Smooth muscle cell (in vitro differentiated cells): ENCODE measurements at regions not wholly inside any gene's neighbourhood (a gene's known extent, or its start where the extent isn't known, plus 50 kb on each side); places are given as distances from the start of the nearest gene placed in this dataset.
"Not testable (repeated sequence)": the region's sequence is repeated elsewhere in the genome, so short reads cannot be mapped to it uniquely, and the experiment has no call there.

Experiments used
- DNase-seq: peaks from one replicate; lab custom pipeline; 2025; ENCODE audit not compliant: unreplicated experiment; lab: John Stamatoyannopoulos, UW
- H2AFZ ChIP-seq: fragments of 200-600 bp; sonication (generic); 2 replicates; pipeline ENCODE4 v1.6.0; 2016; ENCODE audit warnings: antibody characterized with exemption, low read depth, mild to moderate bottlenecking
- H3F3A ChIP-seq: fragments of 200-600 bp; sonication (generic); 2 replicates; pipeline ENCODE4 v1.6.0; 2017; ENCODE audit warnings: antibody characterized with exemption, low read depth
- H3K27ac ChIP-seq: fragments of 200-600 bp; sonication (generic); 2 replicates; pipeline ENCODE4 v1.5.1; 2016; ENCODE audit warnings: low read depth, mild to moderate bottlenecking
- H3K27me3 ChIP-seq: fragments of 200-600 bp; sonication (generic); 2 replicates; pipeline ENCODE4 v1.6.1; 2016; ENCODE audit warnings: low read depth, mild to moderate bottlenecking
- H3K36me3 ChIP-seq: fragments of 200-600 bp; sonication (generic); 2 replicates; pipeline ENCODE4 v1.5.1; 2016; ENCODE audit warnings: low read depth
- H3K4me1 ChIP-seq: fragments of 200-600 bp; sonication (generic); 2 replicates; pipeline ENCODE4 v1.5.1; 2016; ENCODE audit warnings: low read depth
- H3K4me2 ChIP-seq: fragments of 200-600 bp; sonication (generic); 2 replicates; pipeline ENCODE4 v1.6.0; 2016; ENCODE audit warnings: mild to moderate bottlenecking
- H3K4me3 ChIP-seq: fragments of 200-600 bp; sonication (generic); 2 replicates; pipeline ENCODE4 v1.5.1; 2016; ENCODE audit warnings: mild to moderate bottlenecking
- H3K79me2 ChIP-seq: fragments of 200-600 bp; sonication (generic); 2 replicates; pipeline ENCODE4 v1.6.0; 2016; ENCODE audit warnings: low read depth, mild to moderate bottlenecking
- H3K9ac ChIP-seq: fragments of 200-600 bp; sonication (generic); 2 replicates; pipeline ENCODE4 v1.6.0; 2016; ENCODE audit warnings: low read depth
- H3K9me3 ChIP-seq: fragments of 200-600 bp; sonication (generic); replicated peaks from 2 replicates; pipeline ENCODE4 v1.5.1; 2016; ENCODE audit warnings: low read depth
- H4K20me1 ChIP-seq: fragments of 200-600 bp; sonication (generic); 2 replicates; pipeline ENCODE4 v1.6.0; 2016; ENCODE audit warnings: low read depth
- WGBS: methylation state at CpG from one replicate; pipeline ENCODE4 v1.1.7; 2016; ENCODE audit warnings: low lambda C conversion rate; 5-methylcytosine and 5-hydroxymethylcytosine counted together
- TF ChIP-seq, protein P1 (sequence below): fragments of 200-600 bp; sonication (generic); IDR thresholded peaks from 2 replicates; pipeline ENCODE4 v1.5.1; 2017; ENCODE audit warnings: borderline replicate concordance, mild to moderate bottlenecking, antibody characterized with exemption; ENCODE audit not compliant: insufficient read depth, poor library complexity, severe bottlenecking

DNA sequence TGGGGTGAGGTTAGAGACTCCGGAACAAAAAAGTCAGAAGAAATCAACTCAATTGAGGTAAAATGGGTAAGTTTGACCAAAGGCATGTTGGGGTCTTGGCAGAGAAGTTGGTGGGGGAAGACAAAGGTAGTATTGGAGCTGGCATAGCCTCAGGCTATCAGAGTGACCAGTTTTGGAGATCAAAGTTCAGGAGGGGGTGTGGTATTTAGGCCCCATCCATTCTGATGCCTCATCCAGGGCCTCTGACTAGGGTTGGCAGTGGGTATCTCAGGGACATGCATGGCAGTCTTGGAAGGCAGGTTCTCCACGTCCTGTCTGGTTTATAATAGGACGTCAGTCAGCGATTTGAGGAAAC, 73.2 kb upstream of the TRABD2B start:
- H3K9me3 ChIP-seq = no peaks in the 10 kb centered on the region
- H2AFZ ChIP-seq = no peak overlapping the region
- H3K36me3 ChIP-seq = no peaks in the 10 kb centered on the region
- no peak overlapping the region for H3K27ac ChIP-seq
- H3F3A ChIP-seq = peaks cover 2% of the 10 kb centered on the region
- H3K4me2 ChIP-seq = no peak overlapping the region
- TF ChIP-seq, protein P1, sequence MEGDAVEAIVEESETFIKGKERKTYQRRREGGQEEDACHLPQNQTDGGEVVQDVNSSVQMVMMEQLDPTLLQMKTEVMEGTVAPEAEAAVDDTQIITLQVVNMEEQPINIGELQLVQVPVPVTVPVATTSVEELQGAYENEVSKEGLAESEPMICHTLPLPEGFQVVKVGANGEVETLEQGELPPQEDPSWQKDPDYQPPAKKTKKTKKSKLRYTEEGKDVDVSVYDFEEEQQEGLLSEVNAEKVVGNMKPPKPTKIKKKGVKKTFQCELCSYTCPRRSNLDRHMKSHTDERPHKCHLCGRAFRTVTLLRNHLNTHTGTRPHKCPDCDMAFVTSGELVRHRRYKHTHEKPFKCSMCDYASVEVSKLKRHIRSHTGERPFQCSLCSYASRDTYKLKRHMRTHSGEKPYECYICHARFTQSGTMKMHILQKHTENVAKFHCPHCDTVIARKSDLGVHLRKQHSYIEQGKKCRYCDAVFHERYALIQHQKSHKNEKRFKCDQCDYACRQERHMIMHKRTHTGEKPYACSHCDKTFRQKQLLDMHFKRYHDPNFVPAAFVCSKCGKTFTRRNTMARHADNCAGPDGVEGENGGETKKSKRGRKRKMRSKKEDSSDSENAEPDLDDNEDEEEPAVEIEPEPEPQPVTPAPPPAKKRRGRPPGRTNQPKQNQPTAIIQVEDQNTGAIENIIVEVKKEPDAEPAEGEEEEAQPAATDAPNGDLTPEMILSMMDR = no peak
- H4K20me1 ChIP-seq = no peaks in the 10 kb centered on the region
- H3K4me1 ChIP-seq = peaks cover 5% of the 10 kb centered on the region
- no peaks in the 10 kb centered on the region for H3K27me3 ChIP-seq
- WGBS = 95% methylated on average over 4 of the region's 4 CpGs
- H3K9ac ChIP-seq = no peak overlapping the region
- no peak overlapping the region for H3K4me3 ChIP-seq
- no peak for DNase-seq
- H3K79me2 ChIP-seq = no peaks in the 10 kb centered on the region

DNA sequence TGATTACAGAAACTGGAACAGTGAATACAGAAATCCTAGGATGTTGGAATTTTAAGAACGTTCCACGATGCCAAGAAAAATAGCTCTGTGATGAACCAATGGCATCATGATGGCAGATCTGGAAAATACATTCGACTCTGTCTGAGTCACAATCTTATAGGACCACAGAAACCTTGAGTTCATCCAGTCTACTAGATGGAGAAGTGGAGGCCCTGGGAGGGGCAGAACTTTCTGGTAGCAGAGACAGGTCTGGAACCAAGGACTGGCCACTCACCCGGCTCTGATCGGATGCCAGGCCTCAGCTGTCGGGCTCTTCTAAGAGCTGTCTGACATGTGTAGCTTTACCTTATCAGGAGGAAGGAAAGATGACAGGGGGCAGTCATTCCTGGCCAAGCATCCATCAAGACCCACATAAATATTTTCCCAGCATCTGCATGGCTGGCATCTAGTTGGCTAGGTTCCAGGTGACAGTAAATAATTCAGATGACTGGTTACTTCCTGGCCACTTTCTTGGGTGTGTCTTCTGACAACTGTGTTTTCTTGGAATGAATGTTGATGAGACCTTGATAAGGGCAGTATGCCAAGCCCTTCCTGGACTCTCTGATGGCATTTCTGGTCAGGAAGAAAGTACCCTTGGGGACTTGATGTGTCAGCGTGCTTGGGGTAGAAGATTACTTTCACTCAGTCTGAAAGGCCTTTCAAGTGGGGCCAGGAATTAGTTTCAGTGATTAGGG, 72.6 kb upstream of the TRABD2B start:
- Histone ChIP-seq H3K36me3 (no peaks in the 10 kb centered on the region), H3K4me3 (no peak overlapping the region), H3K27me3 (no peaks in the 10 kb centered on the region), H3K27ac (no peak overlapping the region), H2AFZ (no peak overlapping the region), H3K4me2 (no peak overlapping the region), H4K20me1 (no peaks in the 10 kb centered on the region), H3K9ac (no peak overlapping the region), H3K4me1 (peaks cover 5% of the 10 kb centered on the region), H3F3A (peaks cover 2% of the 10 kb centered on the region), H3K79me2 (no peaks in the 10 kb centered on the region), H3K9me3 (no peaks in the 10 kb centered on the region)
- no peak for DNase-seq
- WGBS = 81% methylated on average over 7 of the region's 7 CpGs
- TF ChIP-seq, protein P1 = no peak

DNA sequence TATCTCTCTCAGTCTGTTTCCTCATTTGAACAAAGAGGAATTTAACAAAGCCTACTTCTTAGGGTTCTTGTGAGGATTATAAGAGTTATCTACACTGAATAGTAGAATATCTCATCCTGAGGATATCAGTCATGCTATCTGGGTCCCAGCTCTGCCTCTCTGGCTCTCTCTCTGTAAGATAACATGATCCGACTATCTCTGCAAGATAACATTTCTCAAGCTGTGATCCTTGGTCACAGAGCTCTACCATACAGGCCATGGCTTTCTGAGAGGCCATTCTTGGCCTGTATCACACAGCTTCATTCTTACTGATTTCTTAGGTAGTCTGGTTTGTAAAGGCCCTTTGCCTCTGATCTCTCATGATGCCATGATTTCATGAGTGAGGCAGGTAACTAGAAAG, 71.0 kb upstream of the TRABD2B start:
- no peak for DNase-seq
- H3K27me3 ChIP-seq = peaks cover 2% of the 10 kb centered on the region
- no peak overlapping the region for H2AFZ ChIP-seq
- no peaks in the 10 kb centered on the region for H3K79me2 ChIP-seq
- no peak overlapping the region for H3K4me2 ChIP-seq
- H3K9me3 ChIP-seq = no peaks in the 10 kb centered on the region
- H3K36me3 ChIP-seq = no peaks in the 10 kb centered on the region
- TF ChIP-seq, protein P1 = no peak
- no peak overlapping the region for H3K9ac ChIP-seq
- no peak overlapping the region for H3K4me3 ChIP-seq
- H3F3A ChIP-seq = no peaks in the 10 kb centered on the region
- H4K20me1 ChIP-seq = no peaks in the 10 kb centered on the region
- no peaks in the 10 kb centered on the region for H3K4me1 ChIP-seq
- H3K27ac ChIP-seq = no peak overlapping the region
- WGBS = 47% methylated on average over 1 of the region's 1 CpG

DNA sequence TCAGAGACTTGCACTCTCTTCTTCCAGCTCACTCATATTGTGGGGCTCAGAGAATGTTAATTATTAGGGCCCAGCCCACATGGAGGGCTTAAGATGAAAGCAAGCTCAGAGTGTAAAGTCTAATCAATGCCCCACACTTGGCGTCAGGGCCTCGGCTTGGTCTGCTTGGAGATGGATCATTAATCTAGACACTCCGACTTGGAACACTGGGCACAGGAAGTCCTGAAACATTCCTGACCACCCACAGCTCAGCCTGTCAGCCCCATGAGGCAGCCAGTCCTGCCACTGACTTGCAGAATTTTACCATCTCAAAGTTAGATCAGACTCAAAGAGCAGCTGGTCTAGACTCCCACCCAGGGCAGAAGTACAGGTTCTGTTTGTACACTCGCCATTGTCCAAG, 69.8 kb upstream of the TRABD2B start:
- no peak overlapping the region for H3K9ac ChIP-seq
- no peak overlapping the region for H3K27ac ChIP-seq
- 38% methylated on average over 4 of the region's 4 CpGs for WGBS
- H3K9me3 ChIP-seq = no peaks in the 10 kb centered on the region
- no peaks in the 10 kb centered on the region for H3K36me3 ChIP-seq
- no peaks in the 10 kb centered on the region for H4K20me1 ChIP-seq
- H3K4me1 ChIP-seq = no peaks in the 10 kb centered on the region
- DNase-seq = no peak
- H3K79me2 ChIP-seq = no peaks in the 10 kb centered on the region
- no peak overlapping the region for H2AFZ ChIP-seq
- H3F3A ChIP-seq = no peaks in the 10 kb centered on the region
- no peak overlapping the region for H3K4me2 ChIP-seq
- H3K27me3 ChIP-seq = peaks cover 5% of the 10 kb centered on the region
- no peak overlapping the region for H3K4me3 ChIP-seq
- TF ChIP-seq, protein P1 = no peak

DNA sequence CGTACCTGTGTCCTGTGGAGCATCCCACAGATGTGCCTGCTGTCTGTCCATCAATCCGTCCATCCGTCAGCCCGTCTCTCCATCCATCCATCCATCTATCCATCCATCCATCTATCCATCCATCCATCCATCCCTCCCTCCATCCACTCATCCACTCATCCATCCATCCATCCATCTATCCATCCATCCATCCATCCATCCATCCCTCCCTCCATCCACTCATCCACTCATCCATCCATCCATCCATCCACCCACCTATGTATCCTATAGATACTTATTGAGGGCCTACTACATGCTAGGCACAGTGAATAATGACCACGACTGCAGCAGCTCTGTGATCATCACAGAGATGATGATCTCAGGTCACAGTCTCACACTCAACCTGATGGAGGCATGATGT, 67.5 kb upstream of the TRABD2B start:
- 94% methylated on average over 5 of the region's 5 CpGs for WGBS
- not testable (repeated sequence) for H3K27me3 ChIP-seq, H4K20me1 ChIP-seq

More for the DNA sequence above, 67.5 kb upstream of the TRABD2B start:
- H3K79me2 ChIP-seq, H3K9ac ChIP-seq, H3K4me3 ChIP-seq, H3K36me3 ChIP-seq, DNase-seq, H2AFZ ChIP-seq, H3K27ac ChIP-seq, H3K4me1 ChIP-seq, H3K4me2 ChIP-seq, H3F3A ChIP-seq, H3K9me3 ChIP-seq: not testable (repeated sequence)
